Choroid plexus epithelial cell (primary cell): ENCODE measurements at regions not wholly inside any gene's neighbourhood (a gene's known extent, or its start where the extent isn't known, plus 50 kb on each side); places are given as distances from the start of the nearest gene placed in this dataset.

Experiments used
- DNase-seq: peaks from one replicate; pipeline ENCODE4 v3.0.0-alpha.2; 2010; ENCODE audit warnings: low read depth
- H3K4me3 ChIP-seq: 2 replicates; pipeline ENCODE4 v1.5.1; 2011; ENCODE audit warnings: low read depth, mild to moderate bottlenecking, control low read depth, low read length, moderate library complexity
- CTCF ChIP-seq: conservative IDR thresholded peaks from 2 replicates; pipeline ENCODE4 v1.5.1; 2011; ENCODE audit warnings: low read depth, mild to moderate bottlenecking, control low read depth, inconsistent platforms, low read length, moderate library complexity

GRCh38 chr15:88747631-88748030 lies 55.6 kb upstream of the ACAN start:
- no peak for DNase-seq
- no peak overlapping the region for H3K4me3 ChIP-seq
- no peak for TF ChIP-seq CTCF

DNA sequence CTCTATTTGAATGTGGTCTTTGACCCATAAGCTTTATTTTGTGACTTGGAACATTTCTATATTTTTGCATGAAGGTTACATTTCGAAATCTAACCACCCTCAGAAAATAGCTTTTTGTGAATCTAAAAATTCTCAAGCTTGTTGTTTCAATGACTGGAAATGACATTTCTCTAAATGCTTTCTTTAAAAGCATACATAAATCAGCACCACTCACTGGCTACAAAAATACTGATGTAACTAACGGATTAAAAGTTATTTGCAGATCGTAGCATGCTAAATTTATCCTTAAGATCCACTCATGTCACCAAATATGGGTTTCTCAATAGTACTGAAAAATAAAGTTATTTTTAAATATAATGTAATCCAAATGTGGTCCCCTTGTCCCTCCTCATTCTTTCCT lies 55.2 kb upstream of the ACAN start:
- H3K4me3 ChIP-seq: no peak overlapping the region
- no peak for DNase-seq
- no peak for TF ChIP-seq CTCF

DNA sequence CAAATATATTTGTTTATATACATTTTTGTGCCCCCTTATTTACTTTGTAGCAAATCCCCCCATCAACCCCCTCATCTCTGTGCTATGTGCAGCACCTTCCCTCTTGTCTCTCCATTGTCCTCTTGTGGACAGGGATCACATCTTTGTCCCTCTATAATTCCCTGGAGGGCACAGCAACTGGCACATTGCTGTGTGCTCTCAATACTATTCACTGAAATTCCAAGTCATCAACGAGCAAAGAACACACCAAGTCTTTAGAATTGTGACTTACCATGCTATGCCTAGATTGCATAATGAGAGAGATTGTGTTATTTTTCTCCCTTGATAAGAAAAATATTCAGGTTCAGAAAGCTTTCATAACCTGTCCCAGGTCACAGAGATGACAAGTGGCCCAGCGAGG lies 54.6 kb upstream of the ACAN start:
- DNase-seq: no peak
- no peak overlapping the region for H3K4me3 ChIP-seq
- TF ChIP-seq CTCF: no peak

DNA sequence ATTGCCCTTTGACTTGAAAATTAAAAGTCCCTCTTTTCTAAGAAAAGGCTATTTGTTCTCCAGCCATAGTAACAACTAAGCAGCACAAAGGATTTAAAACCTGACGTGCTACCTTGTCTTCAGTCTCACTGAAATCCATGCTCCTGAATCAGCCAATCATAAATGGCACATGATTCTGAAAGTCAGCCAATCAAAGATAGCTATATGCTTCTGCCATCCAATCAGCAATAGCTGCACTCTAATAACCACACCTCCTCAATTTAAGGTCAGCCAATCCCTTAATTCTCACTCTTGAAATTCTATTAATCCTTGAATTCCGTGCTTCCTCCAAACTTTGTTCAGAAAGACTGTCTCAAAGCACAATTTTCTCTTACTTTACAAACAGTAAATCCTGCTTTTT lies 53.5 kb upstream of the ACAN start:
- no peak for DNase-seq
- H3K4me3 ChIP-seq: no peak overlapping the region

DNA sequence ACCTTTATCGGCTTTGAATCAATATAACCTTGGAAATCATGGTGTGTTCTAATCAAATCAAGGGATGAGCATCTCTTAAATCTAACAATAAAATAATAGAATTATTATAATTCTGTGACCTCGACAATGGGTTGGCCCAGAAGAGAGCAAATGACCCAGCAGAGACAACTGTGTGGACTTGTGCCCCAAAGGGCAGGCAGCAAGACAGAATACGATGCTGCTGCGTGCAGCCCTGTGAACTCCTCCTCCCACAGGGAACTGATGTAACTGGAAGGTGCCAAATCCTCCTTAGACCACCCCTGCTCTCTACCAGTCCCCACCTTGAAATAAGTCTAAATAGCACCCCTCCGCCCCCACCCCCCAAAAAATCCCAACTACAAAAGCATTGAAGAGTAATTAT lies 50.7 kb upstream of the ACAN start:
- H3K4me3 ChIP-seq: no peak overlapping the region
- TF ChIP-seq CTCF: no peak
- no peak for DNase-seq

More for the DNA sequence above, 53.5 kb upstream of the ACAN start:
- no peak for TF ChIP-seq CTCF

- TF ChIP-seq CTCF: no peak
These were observed 50.3 kb upstream of the ACAN start for GRCh38 chr15:88752951-88753350.

More at GRCh38 chr15:88752951-88753350, 50.3 kb upstream of the ACAN start:
- no peak overlapping the region for H3K4me3 ChIP-seq
- no peak for DNase-seq
